ENCODE measurements at regions not wholly inside any gene's neighbourhood (a gene's known extent, or its start where the extent isn't known, plus 50 kb on each side); places are given as distances from the start of the nearest gene placed in this dataset.

DNA sequence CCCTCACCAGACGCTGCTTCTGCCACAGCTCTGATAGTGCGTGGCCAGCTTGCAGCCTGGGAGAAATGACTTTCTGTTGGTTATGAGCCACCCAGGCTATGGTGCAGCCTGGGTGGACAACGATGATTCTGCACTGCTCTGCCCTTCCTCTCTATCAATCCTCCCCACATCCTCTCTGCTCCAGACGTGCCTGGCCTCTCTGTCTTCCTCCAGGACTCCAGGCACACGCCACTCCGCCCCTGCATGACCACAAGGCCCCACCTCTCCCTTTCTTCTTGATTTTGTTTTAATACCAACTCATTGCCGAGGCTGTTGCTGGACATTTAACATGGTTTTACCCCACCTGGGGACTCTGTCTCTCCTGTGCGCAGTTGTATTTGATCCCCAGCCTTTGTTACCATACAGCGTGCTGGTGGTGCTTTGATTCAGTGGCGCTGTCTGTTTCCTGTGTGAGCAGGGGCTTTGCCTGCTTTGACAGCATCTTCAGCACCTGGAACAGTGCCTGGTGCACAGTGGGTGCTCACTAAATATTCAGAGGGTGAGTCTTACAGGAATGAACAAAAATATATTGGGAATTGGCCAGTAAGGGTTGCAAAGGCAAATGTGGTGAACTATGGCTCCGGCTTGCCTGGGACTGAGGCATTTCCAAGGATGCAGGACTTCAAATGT is 280.9 kb downstream of the CDH26 start:
- ATAC-seq (no peak), DNase-seq (ENCODE audit: low spot score) (no peak)

- ATAC-seq = no peak
- DNase-seq (ENCODE audit: low spot score) = no peak
These were observed 281.7 kb downstream of the CDH26 start for GRCh38 chr20:60239956-60240355.

DNA sequence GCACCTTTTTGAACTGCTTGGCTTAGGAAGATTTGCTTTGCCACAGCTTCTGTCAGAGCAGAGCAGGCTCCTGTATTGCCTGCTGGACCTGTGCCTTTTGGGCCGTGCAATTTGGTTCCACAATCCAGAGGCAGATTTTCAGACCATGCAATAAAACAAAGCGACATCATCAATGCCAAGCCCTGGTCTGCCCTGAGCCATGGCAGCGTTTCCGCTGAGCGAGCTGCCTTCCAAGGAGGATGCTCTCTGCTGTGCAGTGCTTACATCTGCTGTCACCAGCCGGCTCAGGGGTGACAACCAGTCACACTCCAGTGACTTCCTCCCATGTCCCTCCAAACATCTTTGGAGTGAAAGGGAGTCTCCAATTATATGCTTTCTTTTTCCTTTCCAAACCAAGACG is 282.2 kb downstream of the CDH26 start:
- DNase-seq (ENCODE audit: low spot score) (no peak), ATAC-seq (no peak)

GRCh38 chr20:60240986-60241385 is 282.8 kb downstream of the CDH26 start:
- DNase-seq (ENCODE audit: low spot score) = no peak
- no peak for ATAC-seq

- DNase-seq (ENCODE audit: low spot score) (no peak), ATAC-seq (no peak)
These were observed 284.7 kb downstream of the CDH26 start for GRCh38 chr20:60242836-60243505.

- no peak for DNase-seq (ENCODE audit: low spot score)
- ATAC-seq = no peak
These were observed 286.3 kb downstream of the CDH26 start for GRCh38 chr20:60244373-60245146.

- ATAC-seq (no peak), DNase-seq (ENCODE audit: low spot score) (peak; percentile 28)
These were observed 288.5 kb downstream of the CDH26 start for GRCh38 chr20:60246751-60247150.

DNA sequence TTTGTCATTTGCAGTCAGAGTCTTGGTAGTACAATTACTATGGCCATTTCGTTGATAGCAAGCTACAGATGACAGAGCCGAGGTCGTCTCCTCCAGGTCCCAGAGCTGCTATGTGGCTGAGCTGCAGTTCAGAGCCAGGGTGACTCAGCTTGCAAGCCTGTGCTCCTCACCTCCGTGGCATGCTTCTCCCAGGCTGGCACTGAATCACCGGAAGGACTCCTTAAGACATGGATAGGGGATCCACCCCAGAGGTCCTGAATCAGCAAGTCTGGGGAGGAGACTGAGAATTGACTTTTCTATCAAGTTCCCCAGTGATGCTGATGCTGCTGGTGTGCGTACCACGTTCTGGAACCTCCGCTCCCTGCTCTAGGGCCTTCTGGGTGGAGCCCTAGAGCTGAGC is 291.2 kb downstream of the CDH26 start:
- DNase-seq (ENCODE audit: low spot score) (peak; percentile 37), ATAC-seq (no peak)

- DNase-seq (ENCODE audit: low spot score) (no peak), ATAC-seq (no peak)
These were observed 292.0 kb downstream of the CDH26 start for GRCh38 chr20:60250251-60250650.

DNA sequence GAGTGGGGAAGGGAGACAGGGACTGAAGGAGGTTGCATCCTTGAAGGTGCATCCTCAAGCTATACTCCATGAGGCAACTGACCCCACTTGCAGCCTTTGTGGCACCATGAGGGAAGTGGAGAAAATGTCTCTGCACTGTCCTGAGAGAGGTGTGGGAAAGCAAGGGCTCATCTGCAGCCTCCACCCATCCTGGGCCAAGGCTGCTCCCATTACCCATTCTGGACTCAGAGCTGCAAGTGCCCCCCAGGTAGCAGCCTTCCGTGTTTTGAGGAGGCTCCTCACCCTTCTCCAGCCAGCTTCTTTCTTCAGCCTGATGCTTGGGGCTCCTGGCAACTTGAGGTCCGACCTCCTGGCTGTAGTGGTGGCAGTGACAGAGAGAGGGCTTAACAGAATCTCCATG is 294.6 kb downstream of the CDH26 start:
- ATAC-seq (no peak), DNase-seq (ENCODE audit: low spot score) (no peak)

GRCh38 chr20:60253471-60253870 is 295.2 kb downstream of the CDH26 start:
- DNase-seq (ENCODE audit: low spot score) = no peak
- ATAC-seq = no peak

- DNase-seq (ENCODE audit: low spot score) (no peak), ATAC-seq (peak; percentile 56)
These were observed 296.7 kb downstream of the CDH26 start for GRCh38 chr20:60254901-60255411.

DNA sequence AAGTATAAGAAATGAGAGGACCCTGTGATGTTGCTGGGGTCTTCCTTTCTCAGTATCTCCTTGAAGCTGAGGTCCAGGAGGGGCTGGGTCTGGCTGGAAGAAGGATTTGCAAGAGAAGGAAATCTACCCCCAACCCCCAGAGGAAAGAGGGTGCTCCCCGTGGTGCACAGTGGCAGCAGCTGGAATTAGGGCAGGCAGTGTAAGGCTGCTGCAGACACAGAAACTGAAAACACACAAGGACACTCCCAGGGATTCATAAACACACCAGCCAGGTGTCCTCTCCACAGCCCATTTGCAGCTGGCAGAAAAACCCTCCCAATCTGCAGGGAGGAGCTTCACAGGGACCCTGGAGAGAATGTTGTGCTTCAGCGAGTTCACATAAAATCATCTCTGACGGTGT is 297.2 kb downstream of the CDH26 start:
- ATAC-seq (peak; percentile 32), DNase-seq (ENCODE audit: low spot score) (no peak)

DNA sequence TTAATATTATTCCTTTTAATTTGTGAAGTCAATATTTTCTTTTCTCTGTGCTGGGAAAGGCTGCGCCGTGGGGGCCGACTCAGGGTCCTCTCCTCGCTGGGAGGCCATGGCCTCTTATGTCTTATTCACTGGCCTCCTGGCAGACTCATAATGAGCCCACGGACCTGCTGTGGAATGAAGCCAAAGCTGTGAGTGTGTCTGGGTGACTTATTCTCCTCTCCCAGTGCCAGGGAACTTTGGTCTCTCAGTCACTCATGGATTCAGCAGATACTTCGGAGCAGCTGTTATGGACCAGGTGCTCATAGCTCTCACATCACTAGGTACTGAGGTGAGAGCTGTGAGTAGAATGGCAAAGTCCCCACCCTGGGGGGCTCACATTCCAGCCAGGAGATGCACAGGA is 297.6 kb downstream of the CDH26 start:
- DNase-seq (ENCODE audit: low spot score) (no peak), ATAC-seq (peak; percentile 50)

- peak; percentile 22 for DNase-seq (ENCODE audit: low spot score)
- ATAC-seq = no peak
These were observed 298.6 kb downstream of the CDH26 start for GRCh38 chr20:60256811-60257210.

- ATAC-seq (no peak), DNase-seq (ENCODE audit: low spot score) (peak; percentile 33)
These were observed 299.4 kb downstream of the CDH26 start for GRCh38 chr20:60257671-60258070.

DNA sequence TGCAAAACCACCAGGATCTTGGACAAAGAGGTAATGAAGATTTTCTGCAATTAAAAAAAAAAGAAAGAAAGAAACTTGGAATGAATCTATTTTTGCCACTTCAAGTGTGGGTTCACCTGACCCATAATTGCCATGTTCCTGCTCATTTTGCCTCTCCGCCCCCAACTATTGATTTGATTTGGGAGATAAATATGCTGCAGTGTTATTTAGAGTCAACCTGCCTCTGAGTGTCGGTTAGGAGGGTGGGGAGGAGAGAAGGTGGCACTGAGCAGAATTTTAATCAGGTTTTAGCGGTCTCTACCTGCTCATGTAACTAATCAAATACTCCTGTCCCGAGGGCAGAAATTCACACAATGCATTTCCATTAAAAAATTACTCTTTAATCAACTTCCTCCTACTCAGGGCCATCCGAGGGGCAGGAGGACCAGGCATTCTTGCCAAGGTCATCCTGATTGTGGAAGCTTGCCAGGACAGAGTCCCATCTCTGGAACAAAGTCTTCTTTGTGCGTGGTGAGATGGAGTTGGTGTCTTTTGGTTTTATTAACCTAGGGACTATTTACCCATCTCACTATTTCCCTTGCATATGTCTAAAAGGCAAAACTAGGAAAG is 300.1 kb downstream of the CDH26 start:
- ATAC-seq (peak; percentile 49), DNase-seq (ENCODE audit: low spot score) (peak; percentile 58)

DNA sequence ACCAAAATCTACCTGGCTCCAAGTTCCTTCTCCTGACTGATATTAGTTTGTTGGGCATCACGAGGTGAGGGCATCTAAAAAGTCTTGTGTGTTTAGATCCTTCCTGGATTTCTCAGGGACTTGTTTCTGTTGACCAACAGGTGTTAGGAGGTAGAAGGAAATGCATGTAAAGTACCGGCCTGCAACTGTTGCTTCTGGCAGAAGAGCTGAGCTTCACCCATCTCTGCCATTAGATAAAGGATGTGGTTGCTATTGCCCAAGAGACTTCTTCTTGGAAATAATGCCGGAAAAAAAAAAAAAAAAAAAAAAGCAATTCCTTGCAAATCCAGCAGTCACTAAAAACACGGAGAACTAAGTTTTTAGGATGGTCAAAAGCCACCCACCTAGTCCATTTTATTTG is 303.1 kb downstream of the CDH26 start:
- DNase-seq (ENCODE audit: low spot score) (no peak), ATAC-seq (no peak)

DNA sequence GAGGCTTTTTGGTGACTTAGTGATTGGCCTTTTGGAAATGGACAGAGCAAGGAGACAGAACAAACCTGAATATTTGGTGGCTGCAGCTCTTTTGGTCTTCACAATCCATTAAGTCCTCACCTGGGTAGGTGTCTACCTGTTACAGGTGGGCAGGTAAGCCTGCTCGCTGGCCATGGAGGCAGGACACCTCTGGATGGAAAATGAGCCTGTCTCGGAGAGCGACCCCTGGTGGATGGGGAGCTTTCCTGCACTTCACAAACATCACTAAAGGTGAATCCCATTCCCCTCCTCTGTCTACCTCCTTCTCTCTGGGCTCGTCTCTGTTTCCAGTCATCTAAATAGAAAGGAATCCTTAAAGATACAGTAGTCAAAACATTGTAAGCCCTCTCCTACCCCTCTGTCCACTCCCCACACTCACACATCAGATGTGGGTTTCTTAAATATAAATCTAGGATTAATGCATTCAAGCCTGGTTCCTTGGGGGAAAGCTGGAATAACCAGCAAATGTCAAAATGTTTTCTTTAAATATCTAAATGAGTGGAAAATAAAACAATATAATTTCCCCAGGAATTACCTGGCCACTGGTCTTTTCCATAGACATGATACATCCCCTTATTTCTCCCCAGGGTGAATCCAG is 304.9 kb downstream of the CDH26 start:
- no peak for DNase-seq (ENCODE audit: low spot score)
- peak; percentile 71 for ATAC-seq

DNA sequence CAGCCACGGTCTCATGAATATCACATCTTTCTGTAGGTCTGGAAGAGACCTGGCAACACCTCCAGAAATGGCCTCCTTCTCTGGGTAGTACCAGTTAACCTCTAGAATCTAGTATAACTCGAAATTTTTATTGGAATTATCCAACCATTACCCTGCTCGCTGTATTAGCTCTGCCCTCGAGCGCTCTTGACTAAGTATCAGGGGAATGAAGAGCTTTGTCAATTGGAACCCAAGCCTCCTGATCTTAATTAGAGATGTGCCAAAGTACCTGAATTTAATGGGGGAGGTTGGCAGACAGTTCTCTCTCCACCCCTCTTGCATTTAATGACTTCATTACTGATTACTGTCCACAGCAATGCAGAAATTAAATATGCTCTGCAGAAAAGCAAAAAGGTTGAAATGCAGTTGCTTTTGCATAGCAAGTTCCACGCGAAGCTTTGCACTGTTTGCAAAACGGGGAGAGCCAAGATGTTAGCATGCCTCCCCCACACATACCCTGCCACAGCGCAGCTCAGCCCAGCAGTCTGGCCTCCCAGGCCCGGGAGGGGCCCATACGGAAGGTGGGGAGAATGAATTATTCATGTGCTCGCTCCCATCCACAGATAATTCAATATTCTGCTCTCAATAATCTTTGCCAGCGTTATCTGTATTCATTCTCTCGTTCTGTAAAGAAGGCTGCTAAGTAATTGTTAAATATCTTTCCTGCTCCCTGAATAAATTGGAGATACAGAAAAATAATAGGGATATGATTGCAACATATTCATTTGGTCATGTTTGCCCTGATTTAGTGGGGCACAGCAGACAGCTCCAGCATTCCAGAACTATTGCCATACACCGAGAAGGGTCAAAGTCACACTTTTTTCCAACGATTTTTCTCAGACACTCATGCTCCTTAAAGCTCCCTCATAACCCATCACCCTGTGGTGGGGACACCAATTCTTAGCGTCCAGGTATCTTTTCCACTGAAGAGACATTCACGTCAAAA is 305.8 kb downstream of the CDH26 start:
- DNase-seq (ENCODE audit: low spot score) = no peak
- ATAC-seq = peak; percentile 53

Measured in left lobe of liver (tissue), 2 donors.